Suprapubic skin (tissue), 3 donors: ENCODE measurements at regions not wholly inside any gene's neighbourhood (a gene's known extent, or its start where the extent isn't known, plus 50 kb on each side); places are given as distances from the start of the nearest gene placed in this dataset.

Experiments
- POLR2AphosphoS5 ChIP-seq, 3 donors: sonication (generic); formaldehyde crosslinking; IDR thresholded peaks; one replicate each; pipeline ENCODE4 v1.6.1; 2017; ENCODE audit warnings: antibody characterized with exemption in 3 of 3
- TF ChIP-seq, protein P1 (sequence below), 2 donors: fragments of 200-600 bp in 1 of 2; fragments of 450-650 bp in 1 of 2; sonication (generic) in 1 of 2; IDR thresholded peaks; one replicate each; pipeline ENCODE4 v1.5.1; 2016 to 2019; ENCODE audit warnings: antibody characterized with exemption in 2 of 2, mild to moderate bottlenecking in 1 of 2, moderate library complexity in 1 of 2

DNA sequence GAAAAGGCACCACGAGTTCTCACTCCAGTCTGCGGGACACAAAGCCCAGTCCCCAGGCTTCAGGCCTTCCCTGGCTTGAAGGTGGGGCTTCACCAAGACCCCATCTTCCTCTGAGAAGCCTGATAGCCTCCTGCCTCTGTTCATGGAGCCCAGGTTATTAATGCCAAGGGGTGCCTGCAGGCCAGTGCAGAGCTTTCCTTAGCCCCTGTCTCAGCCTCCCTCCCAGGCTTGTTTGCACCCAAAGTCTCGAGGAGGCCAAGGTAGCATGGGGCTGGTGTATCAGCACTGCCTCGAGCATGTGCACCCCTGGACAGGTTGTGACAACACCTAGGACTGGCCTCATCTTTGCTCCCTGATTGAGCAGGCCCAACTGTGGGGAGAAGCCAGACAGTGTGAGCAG is 108.1 kb upstream of the PCDH15 start:
- TF ChIP-seq, protein P1, sequence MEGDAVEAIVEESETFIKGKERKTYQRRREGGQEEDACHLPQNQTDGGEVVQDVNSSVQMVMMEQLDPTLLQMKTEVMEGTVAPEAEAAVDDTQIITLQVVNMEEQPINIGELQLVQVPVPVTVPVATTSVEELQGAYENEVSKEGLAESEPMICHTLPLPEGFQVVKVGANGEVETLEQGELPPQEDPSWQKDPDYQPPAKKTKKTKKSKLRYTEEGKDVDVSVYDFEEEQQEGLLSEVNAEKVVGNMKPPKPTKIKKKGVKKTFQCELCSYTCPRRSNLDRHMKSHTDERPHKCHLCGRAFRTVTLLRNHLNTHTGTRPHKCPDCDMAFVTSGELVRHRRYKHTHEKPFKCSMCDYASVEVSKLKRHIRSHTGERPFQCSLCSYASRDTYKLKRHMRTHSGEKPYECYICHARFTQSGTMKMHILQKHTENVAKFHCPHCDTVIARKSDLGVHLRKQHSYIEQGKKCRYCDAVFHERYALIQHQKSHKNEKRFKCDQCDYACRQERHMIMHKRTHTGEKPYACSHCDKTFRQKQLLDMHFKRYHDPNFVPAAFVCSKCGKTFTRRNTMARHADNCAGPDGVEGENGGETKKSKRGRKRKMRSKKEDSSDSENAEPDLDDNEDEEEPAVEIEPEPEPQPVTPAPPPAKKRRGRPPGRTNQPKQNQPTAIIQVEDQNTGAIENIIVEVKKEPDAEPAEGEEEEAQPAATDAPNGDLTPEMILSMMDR (IDR thresholded peaks at IDR 0.05): no peak
- TF ChIP-seq POLR2AphosphoS5 (IDR thresholded peaks at IDR 0.05): no peak
